IPS DF 4.7 (cell line): ENCODE measurements at regions not wholly inside any gene's neighbourhood (a gene's known extent, or its start where the extent isn't known, plus 50 kb on each side); places are given as distances from the start of the nearest gene placed in this dataset.

Experiments
- DNase-seq: peaks from one replicate; pipeline ENCODE4 v3.0.0-alpha.2; 2013; ENCODE audit warnings: low spot score; ENCODE audit errors: extremely low read depth

- DNase-seq: no peak
Observed at GRCh38 chr6:56864171-56864616, 90.7 kb upstream of the BEND6 start.

GRCh38 chr6:56863366-56863765 is 91.5 kb upstream of the BEND6 start:
- DNase-seq: no peak

DNA sequence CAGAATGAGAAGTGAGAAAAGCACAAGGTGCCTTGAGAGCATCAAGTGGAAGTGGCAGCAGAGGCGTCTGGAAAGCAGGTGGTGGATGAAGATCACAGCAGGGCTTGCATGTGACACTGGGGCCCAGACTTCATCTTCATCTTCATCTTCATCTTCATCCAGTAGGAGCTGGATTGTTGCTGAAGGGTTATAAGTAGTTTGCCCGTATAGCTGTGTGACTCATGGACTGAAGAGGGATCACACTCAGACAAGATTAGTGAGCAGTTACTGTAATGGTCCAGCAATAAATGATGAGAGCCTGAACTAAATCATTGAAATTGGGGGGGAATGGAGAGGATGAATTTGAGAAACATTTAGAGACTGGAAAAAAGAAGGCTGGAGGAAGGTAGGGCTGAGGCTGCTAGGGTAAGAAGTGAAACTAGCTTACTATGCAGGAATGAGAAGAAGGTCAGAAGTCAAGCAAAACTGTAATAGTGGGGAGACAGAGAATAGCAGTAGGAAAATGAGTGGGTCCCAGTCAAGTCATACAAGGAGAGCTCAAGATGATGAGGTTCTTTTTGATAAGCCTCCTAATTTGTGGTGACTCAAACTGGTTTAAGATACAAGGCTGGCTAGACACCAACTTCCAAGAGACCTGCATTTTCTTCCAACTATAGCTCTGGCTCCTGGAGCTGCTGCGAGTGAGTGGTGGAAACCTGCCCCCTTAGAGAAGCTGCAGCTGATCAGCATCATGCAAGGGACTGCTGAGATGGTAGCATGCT is 92.3 kb upstream of the BEND6 start:
- DNase-seq: no peak

- no peak for DNase-seq
Observed at GRCh38 chr6:56860475-56860874, 94.4 kb upstream of the BEND6 start.

DNA sequence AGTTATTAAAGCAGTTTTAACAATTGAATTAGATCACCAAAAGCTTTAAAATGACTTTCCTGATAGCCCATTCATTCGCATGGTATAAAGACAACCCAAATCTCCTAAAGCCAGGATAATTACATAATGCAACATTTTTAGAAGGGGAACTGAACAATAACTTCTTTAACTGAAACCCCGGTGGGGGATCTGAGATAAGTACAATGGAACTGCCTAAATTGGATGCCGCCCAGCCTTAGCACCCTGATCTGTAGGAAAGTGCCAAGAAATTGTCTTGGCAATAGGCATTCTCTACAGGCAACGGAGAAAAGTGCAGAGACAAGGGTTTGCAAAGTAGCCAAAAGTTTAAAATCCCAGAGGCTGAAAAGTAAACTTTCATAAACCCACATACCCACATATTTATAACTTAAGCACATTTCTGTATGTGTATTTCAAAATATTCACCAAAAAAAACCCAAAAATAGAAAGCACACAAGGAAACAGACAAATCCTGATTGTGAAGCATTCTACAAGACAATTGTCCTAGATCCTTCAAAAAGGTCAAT is 98.8 kb upstream of the BEND6 start:
- no peak for DNase-seq

DNA sequence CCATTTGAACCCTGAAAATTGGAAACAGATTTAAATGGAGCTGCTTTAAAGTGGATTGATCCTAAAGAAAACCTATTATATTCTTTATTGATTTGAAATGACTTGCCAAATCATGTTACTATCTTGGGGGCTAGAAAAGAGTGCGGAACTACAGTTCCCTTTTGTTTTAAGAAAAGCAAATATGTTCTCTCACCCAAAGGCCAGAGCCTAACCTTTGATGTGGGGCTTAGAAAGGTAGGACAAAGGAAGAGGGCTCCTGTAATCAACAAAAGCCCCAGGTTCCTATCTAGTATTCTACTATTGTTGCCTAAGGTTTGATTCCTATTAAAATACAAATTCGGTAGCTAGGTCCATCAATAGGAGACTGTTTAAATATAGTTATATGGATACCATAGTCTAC is 100.8 kb upstream of the BEND6 start:
- DNase-seq: no peak

- DNase-seq: no peak
Observed at GRCh38 chr6:56853541-56853940, 101.4 kb upstream of the BEND6 start.

- no peak for DNase-seq
Observed at GRCh38 chr6:56852260-56853010, 102.5 kb upstream of the BEND6 start.

DNA sequence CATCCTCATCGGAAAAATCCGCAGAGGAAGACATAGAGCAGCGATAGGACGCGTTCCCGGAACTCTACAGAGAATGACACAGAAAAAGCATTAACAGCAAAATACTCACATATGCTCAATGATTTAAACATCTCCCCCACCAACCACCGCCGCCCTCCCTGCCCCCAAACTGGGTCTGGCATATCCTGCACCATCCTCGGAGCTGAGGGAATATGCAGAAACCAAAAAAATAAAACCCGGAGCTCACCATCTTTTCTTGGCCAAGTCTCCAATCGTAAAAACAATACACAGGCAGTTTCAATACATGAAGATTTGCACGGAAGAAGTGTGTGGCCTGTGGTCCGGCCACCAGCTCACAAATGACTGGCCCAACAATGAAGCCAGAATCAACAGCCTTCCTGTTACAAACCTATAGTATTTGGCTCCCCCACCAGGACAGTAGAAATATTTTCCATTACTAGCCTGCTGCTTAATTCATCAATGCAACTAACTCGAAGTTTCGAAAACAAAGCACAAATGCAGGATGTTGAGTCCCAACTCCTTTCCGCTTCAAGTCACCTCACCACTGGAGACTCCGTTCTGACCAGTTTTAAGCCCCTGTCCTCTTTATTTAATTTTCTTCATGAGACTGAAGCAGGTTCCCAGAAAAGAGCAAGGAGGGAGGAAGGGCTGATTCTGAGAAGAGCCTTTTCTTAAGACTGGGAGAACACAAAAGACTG is 103.2 kb upstream of the BEND6 start:
- peak; percentile 80 for DNase-seq

DNA sequence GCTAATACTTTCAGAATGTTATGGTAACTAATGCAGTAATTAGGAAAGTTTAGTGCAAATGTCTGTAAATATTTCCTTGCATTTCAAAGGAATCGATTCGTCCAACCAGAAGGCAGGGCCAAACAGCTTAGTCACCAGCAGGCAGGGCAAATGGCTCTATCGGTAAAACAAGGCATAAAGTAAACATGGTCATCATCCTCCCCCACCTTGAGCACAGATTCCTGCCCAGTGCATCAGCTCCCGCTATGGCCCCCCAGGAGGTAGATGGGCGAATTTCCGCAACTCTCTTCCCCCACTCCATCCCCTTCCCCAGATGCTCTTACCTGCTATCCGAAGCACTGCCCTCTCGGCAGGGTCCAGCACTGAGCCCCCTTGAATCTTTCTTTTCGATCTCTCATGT is 103.8 kb upstream of the BEND6 start:
- no peak for DNase-seq

GRCh38 chr6:56850626-56851025 is 104.3 kb upstream of the BEND6 start:
- DNase-seq: no peak

DNA sequence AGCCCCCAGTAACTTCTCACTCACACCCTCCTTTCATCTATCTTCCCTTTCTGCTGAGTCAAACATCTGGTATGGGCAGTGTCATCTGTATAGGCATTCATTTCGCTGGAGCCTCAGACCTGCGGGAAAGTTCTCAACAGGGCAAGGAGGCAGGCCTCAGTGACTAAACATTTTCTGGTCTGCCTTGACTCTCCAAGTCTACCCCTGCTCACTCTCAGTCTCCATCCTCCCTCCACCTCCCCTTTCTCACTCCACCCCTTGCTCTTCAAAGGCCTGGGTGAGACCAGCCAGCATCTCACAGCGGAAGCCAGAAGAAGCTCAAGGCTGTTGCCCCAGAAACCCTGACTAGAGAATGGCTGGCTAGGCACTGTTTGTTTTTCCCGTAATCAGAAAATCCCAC is 105.0 kb upstream of the BEND6 start:
- no peak for DNase-seq

DNA sequence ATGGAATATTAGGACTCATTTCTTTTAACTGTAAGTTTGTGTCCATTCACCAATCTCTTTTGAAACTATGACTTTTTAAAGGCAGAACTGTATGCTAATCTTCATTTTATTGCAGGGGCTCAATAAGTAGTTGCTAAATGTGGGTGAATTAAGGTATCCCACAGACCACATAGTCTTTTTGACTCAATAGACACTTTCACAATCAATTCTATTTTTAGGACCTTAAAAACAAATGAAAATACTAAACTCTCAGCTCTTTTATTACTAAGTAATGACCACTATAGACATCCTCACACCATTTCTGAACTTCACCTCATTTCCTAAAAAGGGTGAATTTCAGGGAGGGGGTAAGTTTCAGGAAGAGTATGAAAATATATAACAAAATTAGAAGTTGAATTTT is 106.8 kb upstream of the BEND6 start:
- DNase-seq: no peak

- DNase-seq: no peak
Observed at GRCh38 chr6:56845032-56845431, 109.9 kb upstream of the BEND6 start.

DNA sequence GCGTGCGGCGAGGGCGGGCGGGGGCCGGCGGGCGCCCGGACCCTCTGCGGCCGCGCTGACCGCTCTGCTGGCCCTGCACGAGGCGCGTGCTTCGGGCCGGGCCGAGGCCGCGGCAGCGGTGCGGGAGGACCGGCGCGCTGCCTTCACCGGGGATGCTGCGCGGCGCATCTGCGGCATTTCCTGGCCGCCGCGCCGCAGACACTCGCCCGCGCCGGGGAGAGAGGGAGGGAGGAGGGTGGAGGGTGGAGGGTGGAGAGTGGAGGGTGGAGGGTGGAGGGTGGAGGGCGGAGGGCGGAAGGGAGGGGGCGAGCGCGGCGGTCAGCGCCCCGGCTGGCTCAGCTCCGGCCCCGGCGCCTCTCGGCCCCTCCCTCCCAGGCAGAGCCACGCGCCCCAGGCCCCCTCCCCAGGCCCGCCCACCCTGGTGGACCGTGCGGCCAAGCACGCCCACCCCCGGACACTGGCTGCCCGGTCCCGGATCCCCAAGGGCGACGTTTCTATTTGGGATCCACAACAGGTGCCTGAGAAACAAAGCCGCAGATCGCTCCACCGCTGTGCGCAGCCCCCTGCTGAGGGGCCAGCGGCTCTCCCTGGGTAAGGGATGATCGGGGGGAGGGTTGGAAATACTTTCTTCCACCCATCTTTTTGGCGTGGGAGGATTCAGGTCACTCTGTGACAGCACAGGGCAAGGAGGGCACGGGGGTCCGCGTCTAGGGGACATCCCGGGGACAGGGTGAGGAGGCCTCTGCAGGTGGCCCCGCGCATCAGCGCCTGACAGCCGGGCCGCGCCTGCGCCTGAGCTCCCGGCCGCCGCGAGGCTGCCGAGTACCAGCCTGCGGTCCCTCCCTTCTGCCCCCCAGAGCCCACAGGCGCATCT is 111.2 kb upstream of the BEND6 start:
- DNase-seq: no peak

- no peak for DNase-seq
Observed at GRCh38 chr6:56842686-56843475, 112.0 kb upstream of the BEND6 start.

- no peak for DNase-seq
Observed at GRCh38 chr6:56841751-56842150, 113.2 kb upstream of the BEND6 start.

DNA sequence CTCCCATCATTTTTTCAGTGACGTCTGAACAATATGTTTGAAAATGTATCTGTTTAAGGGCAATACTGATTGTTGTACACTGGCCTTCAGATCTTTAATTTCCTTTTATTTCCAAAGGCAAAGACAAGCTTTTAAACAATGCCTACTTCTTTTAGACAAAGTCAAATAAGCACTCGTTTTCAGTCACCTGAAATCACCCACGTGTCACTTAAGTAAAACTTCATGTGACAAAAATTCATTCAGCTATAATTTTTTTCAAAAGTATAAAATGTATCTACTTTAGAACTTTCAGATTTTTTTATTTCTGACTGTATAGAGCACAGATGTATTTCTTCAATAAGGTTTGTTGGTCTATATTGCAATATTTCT is 113.5 kb upstream of the BEND6 start:
- no peak for DNase-seq

GRCh38 chr6:56840467-56841380 is 114.2 kb upstream of the BEND6 start:
- DNase-seq: no peak
